Cardiac muscle cell (in vitro differentiated cells and primary cell): ENCODE measurements at regions not wholly inside any gene's neighbourhood (a gene's known extent, or its start where the extent isn't known, plus 50 kb on each side); places are given as distances from the start of the nearest gene placed in this dataset.

Experiments
- DNase-seq, 2 donors: peaks; one replicate each; pipeline versions ENCODE4 v3.0.0 to v3.0.0-alpha.2; 2010 to 2017; ENCODE audit warnings: low read depth in 1 of 2, low spot score in 1 of 2
- H3K27ac ChIP-seq: fragments of 200-600 bp; sonication (generic); 2 replicates; pipeline ENCODE4 v1.5.1; 2016
- H3K27me3 ChIP-seq: fragments of 200-600 bp; sonication (generic); 2 replicates; pipeline ENCODE4 v1.6.0; 2016; ENCODE audit warnings: control low read depth
- H3K36me3 ChIP-seq: fragments of 200-600 bp; sonication (generic); 2 replicates; pipeline ENCODE4 v1.5.1; 2016; ENCODE audit warnings: control low read depth
- H3K4me1 ChIP-seq: fragments of 200-600 bp; sonication (generic); 2 replicates; pipeline ENCODE4 v1.8.1; 2017; ENCODE audit warnings: low read depth, mild to moderate bottlenecking, mixed run types
- H3K4me3 ChIP-seq: fragments of 200-600 bp; sonication (generic); 2 replicates; pipeline ENCODE4 v1.5.1; 2016; ENCODE audit warnings: mild to moderate bottlenecking
- H3K9me3 ChIP-seq: fragments of 200-600 bp; sonication (generic); 2 replicates; pipeline ENCODE4 v1.5.1; 2017; ENCODE audit warnings: low read depth, mild to moderate bottlenecking, control low read depth
- TF ChIP-seq, protein P1 (sequence below): IDR thresholded peaks from 2 replicates; pipeline ENCODE4 v1.5.1; 2012; ENCODE audit warnings: low read depth, mild to moderate bottlenecking, low read length

GRCh38 chr2:2732331-2733119, 401.4 kb upstream of the MYT1L start:
- Histone ChIP-seq H3K27ac (no peak overlapping the region), H3K9me3 (no peaks in the 10 kb centered on the region), H3K4me3 (no peak overlapping the region), H3K27me3 (peaks cover 3% of the 10 kb centered on the region), H3K36me3 (no peaks in the 10 kb centered on the region), H3K4me1 (no peaks in the 10 kb centered on the region)
- TF ChIP-seq, protein P1, sequence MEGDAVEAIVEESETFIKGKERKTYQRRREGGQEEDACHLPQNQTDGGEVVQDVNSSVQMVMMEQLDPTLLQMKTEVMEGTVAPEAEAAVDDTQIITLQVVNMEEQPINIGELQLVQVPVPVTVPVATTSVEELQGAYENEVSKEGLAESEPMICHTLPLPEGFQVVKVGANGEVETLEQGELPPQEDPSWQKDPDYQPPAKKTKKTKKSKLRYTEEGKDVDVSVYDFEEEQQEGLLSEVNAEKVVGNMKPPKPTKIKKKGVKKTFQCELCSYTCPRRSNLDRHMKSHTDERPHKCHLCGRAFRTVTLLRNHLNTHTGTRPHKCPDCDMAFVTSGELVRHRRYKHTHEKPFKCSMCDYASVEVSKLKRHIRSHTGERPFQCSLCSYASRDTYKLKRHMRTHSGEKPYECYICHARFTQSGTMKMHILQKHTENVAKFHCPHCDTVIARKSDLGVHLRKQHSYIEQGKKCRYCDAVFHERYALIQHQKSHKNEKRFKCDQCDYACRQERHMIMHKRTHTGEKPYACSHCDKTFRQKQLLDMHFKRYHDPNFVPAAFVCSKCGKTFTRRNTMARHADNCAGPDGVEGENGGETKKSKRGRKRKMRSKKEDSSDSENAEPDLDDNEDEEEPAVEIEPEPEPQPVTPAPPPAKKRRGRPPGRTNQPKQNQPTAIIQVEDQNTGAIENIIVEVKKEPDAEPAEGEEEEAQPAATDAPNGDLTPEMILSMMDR = no peak
- no peak for DNase-seq

DNA sequence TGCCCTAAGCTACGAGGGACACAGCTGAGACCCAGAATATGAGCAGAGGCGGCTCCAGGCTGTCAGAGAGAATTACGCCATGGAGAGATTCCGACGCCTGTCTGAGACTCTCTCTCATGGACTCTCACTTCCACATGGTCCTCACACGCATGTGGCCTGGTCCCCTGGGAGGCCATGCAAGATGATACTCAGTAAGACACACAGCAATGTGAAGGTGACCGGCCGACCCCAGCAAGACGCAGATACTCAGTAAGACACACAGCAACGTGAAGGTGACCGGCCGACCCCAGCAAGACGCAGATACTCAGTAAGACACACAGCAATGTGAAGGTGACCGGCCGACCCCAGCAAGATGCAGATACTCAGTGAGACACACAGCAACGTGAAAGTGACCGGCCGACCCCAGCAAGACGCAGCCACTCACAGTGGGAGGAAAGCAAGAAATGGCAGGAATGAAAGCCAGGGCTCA, 400.8 kb upstream of the MYT1L start:
- H3K27ac ChIP-seq = no peak overlapping the region

DNA sequence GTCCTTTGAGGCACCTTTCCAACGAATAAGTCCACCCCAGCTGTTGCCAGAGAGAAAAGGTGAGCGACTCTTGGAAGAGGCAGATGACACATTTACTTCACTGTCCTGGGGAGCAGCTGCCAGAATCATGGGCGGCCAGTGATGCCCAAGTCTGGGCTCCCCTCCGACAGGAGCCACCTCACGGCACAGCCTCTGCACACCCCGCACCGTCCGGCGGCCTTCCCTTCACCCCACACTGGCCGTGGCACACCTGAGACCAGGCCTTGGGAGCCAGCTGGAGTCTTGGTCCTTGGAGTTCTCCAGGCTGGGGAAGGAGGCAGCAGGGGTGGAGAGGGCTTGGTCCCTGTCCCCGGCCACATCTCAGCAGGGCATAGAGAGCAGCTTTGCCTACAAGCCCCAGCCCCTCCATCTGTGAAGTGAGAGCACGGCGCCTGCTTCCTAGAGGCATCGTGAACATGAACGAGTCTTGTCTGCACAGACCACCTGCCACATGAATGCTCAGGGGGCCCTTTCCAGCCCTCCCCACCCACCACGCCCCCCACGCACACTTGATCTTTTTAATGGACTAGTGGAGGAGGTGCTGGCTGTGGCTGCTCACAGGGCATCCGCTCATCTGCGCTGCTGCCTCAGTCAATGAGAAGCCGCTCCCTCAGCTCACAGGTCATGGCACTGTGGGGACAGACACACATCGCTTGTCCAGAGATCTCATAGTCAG, 400.2 kb upstream of the MYT1L start:
- Histone ChIP-seq H3K4me1 (no peaks in the 10 kb centered on the region), H3K4me3 (no peak overlapping the region), H3K27ac (no peak overlapping the region), H3K27me3 (peaks cover 3% of the 10 kb centered on the region), H3K36me3 (no peaks in the 10 kb centered on the region), H3K9me3 (no peaks in the 10 kb centered on the region)
- TF ChIP-seq, protein P1 = no peak
- DNase-seq = no peak

More for the DNA sequence above, 400.8 kb upstream of the MYT1L start:
- TF ChIP-seq, protein P1 = no peak
- no peaks in the 10 kb centered on the region for H3K4me1 ChIP-seq
- H3K36me3 ChIP-seq = no peaks in the 10 kb centered on the region
- H3K27me3 ChIP-seq = peaks cover 3% of the 10 kb centered on the region
- H3K4me3 ChIP-seq = no peak overlapping the region
- H3K9me3 ChIP-seq = no peaks in the 10 kb centered on the region
- DNase-seq = no peak

DNA sequence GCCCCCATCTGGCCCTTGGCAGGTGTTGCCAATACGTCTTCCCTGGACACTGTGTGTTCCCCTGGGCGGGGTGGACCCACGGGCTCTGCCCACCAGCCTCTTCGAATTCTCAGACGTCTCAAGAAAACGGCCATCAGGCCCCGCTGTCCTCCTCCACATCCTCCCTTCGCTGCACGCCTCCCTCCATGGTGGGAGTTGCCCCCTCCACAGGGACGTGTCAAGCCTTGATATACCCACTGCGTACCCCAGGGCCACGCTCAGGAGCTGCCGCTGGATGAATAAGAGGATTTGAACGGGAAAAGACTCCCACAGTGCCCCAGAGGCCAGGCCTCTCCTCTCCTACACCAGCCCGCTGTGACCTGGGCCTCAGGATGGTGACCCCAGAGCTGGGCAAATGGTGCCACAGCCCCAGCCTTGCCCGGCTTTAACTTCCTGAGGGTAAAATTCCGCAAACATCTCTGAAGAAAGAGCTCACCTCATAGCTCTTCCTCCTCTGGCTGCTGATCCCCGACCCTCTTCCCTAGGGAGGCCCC, 399.3 kb upstream of the MYT1L start:
- DNase-seq = no peak
- TF ChIP-seq, protein P1 = no peak
- no peaks in the 10 kb centered on the region for H3K9me3 ChIP-seq
- no peak overlapping the region for H3K27ac ChIP-seq
- H3K36me3 ChIP-seq = no peaks in the 10 kb centered on the region
- no peak overlapping the region for H3K4me3 ChIP-seq
- peaks cover 3% of the 10 kb centered on the region for H3K27me3 ChIP-seq
- no peaks in the 10 kb centered on the region for H3K4me1 ChIP-seq

DNA sequence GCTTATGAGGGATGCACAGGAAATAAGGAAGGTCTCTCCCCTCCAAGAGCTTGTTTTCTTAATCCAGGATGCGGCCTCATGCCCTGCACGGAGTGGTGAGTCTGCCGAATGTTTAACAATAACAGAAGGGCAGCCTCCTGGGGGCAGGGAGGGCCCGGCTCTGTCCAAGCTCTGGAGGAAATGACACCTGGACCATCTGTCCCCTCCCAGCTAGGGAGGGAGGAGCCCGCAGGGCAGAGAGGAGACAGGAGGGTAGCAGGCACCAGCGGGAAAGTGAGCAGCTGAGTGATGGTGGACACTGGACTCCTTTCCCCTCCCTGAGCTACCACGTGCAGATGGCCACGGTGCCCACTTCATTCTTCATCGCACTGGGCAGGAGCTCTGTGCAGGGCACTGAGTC, 398.2 kb upstream of the MYT1L start:
- Histone ChIP-seq H3K9me3 (no peaks in the 10 kb centered on the region), H3K4me3 (no peak overlapping the region), H3K27me3 (no peaks in the 10 kb centered on the region), H3K36me3 (no peaks in the 10 kb centered on the region), H3K27ac (no peak overlapping the region), H3K4me1 (no peaks in the 10 kb centered on the region)
- DNase-seq = no peak
- TF ChIP-seq, protein P1 = no peak
